HG03066 (cell line): ENCODE measurements at regions not wholly inside any gene's neighbourhood (a gene's known extent, or its start where the extent isn't known, plus 50 kb on each side); places are given as distances from the start of the nearest gene placed in this dataset.

Experiments used
- ATAC-seq: cut with Tn5 transposase; IDR thresholded peaks from one replicate; pipeline ENCODE4 v1.9.1; 2021; ENCODE audit warnings: low read depth; ENCODE audit not compliant: unreplicated experiment

DNA sequence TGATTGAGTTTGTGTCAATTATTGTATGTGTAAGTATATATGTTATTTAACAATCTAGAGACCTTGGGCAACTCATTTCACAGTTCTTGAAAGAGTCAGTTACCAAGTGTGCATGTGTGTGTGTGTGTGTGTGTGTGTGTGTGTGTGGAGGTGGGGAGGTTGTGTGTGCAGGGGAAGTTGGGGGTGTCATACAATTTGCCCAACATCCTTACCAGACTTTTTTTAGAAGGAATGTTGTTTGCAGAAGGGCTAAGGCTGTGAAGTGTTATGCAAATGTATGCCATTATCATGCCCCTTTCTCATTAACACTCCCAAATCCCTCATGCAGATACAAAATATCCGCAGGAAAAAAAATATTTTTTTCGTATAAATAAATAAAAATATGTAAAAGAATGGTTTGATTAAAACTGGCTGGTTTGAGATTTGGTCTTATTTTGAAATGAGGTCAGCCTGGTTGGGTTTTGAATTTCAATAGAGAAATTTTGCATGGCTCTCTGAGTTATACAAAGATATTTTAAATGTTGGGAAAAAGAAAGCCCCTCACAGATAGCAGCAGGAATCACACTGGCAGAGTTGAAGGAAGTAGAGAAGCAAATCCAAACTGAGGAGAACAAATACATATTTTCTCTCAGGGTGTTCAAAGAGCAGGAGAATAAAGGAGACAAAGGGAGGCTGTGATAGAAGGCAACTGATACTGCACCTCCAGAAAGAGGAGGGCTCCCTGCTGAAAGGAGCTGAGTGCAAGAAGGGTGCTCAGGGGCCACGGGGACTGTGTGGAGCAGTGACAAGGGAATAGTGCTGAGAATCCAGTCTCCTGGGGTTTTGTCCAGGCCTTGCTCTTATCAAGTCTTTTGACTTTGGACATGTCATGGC is 1365.5 kb upstream of the CELF4 start:
- no peak for ATAC-seq

DNA sequence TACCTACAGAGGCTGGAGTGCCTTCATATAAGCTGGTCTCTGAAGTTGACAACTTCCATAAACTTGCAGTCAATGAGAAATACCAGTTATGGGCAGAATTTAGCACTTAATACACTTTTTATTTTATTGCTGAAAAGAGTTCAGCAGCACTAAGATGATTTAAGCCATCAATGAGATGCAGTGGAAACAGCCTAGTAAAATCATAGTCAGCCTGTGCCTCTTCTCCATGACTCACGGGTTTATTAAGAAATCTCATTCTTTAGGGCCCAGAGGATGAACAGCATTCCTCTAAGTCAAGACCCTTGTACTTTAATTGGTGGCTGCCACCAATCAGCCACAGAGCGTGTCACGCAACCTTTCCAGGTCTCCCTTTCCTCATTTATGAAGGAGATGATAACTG is 1357.9 kb upstream of the CELF4 start:
- ATAC-seq = no peak

DNA sequence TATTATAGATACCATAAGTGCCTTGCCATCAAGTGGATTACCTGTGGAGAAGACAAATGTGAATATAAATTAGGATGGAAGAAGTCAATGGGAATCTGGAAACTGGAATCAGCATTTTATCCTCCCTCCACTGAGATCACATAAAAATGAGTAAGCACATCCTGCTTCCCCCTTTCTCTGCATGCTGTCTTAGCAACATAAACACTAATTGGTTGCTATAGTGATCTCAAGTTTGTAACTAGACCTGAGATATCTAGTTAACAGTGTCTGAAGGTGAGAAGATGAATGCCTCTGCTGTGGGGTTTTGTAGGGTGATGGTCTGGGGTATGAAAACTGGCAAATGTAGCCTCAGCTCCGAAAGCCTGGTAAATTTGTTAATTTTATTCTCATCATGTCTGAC is 1357.5 kb upstream of the CELF4 start:
- ATAC-seq = no peak

DNA sequence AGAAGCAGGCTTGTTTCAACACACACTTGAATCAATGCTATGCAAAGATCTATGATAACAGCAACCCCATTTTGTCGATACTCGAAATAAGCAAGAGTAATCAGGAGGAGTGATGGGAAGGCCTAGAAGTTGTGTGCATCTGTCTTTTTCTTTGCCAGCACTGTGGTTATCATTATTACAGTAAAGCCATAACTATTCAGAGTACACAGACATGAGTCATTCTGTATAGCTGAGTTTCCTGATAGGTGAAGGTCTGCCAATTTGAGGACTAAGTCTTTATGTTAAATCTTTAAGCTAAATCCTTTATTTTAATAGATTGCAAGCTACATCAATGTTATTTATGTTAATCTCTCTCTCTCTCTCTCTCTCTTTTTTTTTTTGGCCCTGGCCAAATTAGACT is 1344.4 kb upstream of the CELF4 start:
- no peak for ATAC-seq

DNA sequence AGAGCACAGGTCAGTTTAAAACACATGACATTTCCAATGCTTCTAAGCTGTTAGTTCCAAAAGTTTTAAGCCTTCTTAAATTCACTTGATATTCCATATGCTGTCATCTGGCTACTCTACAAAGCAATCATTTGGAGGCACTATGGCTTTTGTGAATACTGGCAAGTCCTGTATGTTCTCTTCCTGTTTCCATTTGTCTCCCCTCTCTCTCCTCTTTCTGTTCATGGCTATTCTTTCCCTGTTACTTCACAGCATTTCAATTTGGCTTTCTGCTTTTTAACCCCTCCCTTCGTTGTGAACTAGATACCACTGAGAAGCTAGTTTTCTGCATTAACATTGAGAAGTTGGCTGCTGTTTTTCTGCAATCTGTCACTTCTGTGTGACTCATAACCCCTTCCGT is 1337.2 kb upstream of the CELF4 start:
- ATAC-seq = no peak

DNA sequence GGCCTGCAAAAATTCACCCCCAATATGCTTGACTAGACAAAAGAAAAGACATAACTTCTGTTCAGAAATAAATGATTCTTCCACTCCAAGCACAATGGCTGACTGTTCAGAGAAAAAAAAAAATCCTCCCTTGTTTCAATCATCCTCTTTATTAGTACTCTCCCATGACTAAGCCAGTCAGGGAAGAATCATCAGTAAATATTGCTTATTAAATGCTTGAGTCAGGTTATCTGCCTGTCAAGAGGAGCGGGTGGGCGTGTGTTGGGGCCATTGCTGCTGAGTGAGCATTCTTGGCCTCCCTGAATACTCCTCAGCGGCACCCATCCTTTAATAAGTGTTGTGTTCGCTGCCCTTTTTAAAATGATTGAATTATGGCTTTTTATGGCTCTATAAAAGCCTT is 1334.8 kb upstream of the CELF4 start:
- ATAC-seq = no peak

DNA sequence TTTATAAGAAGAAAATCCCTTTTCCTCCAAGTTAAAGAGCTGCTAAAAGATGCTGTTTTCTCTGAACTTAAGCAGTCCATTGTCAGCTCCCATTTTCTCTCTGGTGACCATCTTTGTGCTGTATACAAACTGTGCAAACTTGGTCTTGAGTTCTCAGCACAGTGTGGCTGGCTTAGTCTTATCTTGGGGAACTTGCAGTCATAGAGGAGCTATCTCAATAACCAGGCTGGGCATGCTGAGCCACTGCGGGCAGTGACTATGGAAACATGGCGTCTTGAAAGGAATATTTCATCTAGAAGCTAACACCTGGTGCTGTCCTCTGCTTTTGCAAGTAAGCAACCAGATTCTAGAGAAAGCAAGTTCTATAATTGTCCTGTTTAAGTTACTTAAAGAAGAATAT is 1334.4 kb upstream of the CELF4 start:
- ATAC-seq = no peak

DNA sequence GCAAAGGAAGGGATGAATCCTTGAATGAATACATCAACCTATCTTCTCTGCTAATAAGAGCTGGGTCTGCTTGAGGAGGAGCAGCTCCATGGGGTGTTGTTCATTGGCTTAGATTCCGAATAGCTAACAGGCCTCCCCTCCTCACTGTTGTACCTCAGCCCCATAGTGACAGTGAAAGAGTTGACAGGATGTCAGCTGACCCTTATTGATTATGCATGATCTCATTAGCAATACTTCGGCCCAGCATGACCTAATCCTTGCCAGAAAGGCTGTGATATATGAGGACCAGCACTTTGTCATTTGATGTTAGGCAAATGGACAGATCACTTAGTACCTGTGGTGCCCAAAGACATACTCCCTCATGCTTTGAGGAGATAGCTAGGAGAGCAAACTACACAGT is 1333.7 kb upstream of the CELF4 start:
- no peak for ATAC-seq

DNA sequence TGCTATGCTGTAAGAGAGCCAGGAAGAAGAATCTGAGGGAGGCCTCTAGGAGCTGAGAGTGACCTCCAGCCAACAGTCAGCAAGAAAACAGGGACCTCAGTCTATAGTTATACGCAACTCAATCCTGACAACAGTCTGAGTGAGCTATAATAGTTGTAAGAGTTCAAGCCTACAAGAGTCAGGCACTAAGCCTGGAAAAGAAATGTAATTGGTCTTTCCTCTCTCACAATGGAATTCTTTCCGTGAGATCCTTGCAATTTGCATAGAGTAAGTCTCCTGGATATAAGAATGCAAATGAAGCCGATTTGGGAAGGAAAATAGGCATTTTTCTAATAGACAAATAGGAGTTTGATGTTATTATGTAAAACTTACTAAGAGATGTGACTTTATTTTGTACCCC is 1332.6 kb upstream of the CELF4 start:
- no peak for ATAC-seq

DNA sequence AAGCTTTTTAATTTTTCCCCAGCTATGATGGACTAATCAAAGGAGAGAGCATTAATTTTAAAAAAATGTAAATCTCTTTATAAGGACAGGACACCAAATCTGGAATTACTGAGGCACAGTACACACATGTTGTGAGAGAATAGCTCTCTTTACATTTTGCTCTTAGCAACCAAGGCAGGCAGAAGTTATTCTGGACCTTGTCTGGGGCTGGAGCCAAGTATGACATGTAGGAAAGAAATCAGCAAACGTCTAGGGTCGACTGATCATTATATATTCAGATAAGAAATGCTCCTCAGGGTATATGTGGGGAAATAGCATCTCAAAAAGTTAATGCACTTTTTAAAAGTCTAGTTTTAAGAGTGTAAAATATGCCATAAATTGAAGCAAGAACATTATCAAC is 1330.0 kb upstream of the CELF4 start:
- no peak for ATAC-seq

DNA sequence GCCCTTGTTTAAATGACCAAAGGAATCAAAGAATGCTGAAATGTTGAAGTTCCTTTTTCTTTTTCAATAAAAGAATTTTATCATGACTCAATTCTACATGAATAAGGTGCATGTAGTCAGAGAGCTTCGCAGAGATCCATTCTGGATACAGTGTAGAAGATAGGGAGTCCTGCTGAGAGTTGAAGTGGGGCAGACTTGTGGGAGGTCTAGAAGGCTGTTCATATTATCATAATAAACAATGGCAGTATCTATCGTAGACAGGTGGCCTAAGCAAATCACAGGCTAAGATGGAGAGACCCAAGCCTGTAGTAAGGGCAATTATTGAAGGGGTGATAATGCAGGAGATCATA is 1322.0 kb upstream of the CELF4 start:
- no peak for ATAC-seq

DNA sequence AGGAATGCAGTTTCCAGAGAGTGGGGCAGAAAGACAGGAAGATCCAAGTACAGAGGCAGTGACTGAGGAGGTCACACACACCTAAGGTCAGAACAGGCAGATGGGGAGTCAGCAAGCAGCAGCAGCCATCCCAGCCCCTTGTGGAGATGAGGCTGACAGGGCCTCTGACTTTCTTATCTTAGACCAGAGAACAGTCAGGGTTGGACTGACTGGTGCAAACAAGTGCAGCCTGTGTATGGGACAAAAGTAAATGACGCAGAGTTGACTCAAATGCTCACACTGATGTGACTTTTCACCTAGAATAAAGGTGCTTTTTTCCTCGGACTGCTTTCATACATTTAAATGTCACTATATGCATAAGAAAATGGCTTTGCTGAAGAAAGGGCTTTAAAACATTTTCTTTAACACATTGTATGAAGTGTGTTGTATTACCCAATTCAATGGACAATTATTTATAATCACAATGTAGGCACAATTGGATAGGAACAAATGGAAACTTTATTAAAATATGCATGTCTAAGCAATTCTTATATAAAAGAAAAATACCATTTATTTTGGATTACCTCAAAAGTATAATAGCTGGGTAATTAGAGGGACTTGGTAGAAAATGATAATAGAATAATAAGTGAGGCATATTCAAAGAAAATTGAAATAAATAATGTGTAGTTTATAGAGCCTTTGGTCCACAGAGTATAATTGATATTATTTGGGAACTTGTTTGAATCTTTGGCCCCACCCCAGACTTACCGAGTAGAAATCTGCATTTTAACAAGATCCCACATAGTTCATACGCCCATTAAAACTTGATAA is 1321.5 kb upstream of the CELF4 start:
- ATAC-seq = no peak

DNA sequence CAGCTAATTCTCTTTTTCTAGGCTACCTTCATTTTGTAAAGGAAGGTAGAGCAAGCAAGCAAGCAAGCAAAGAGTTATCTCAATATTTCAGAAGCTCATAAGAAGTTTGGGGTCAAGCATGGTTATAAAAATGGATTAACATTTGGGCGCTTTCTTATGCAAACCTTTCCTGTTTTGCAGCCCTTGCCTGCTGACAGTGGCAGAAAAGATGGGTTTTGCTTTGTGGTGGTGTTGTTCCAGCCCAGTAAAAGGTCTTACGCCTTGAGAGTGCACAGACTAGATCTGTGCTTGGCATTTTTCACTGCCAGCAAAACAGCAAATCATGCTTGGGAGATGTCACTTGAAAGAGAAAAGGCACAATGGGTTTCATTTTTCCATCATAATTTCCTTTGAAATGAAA is 1320.6 kb upstream of the CELF4 start:
- no peak for ATAC-seq

DNA sequence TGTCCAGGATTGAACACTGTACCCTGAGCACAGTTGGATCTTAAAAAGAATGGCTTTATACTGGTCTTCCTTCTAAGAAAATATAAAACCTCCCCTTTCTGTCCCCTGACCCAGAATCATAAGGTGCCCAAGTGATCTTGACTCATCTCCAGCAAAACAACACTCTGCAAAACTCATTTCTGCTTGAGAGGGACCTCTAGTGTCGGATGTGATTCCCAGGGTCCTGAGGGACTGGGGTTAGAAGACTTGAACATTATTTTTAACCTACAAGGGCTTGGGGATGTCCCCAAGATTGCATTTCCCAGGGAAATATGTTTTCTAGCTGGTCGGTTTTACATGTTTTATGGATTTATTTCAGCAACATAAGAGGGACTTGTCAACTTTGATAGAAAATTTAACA is 1318.5 kb upstream of the CELF4 start:
- no peak for ATAC-seq

DNA sequence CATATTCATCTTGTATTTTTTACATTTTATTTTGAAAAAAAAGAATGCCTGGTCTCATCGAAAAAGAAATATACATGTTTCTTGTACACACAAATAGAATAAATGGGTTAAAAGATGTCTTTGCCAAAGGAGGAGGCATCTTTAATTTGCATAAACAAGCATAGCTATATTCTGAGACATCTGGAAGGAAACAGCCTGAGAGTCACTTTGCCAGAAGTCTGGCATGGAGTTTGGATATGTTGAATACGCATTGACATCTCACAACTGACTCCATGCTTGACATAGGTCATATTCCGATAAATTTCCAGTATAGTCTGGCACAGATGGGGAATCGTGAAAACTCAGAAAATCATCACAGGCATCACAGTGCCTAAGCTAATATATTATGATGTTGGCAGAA is 1317.5 kb upstream of the CELF4 start:
- no peak for ATAC-seq

DNA sequence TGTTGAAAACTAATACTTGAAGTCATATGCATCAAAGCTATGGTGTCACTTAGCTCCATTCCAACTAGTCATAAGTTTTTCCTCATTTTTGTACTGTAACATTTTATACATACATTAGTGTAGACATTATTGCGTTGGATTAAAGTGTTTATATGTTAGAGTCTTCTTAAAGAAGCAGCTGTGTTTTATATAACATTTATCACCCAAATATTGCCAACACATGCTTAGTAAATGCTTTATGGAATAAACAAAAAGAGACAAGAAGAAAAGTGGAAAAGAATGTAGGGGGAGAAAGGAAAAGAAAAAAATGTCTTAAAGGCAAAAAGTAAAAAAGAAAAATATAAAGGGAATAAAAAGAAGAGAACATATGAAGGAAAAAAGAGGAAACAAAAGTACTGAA is 1314.3 kb upstream of the CELF4 start:
- ATAC-seq = no peak

DNA sequence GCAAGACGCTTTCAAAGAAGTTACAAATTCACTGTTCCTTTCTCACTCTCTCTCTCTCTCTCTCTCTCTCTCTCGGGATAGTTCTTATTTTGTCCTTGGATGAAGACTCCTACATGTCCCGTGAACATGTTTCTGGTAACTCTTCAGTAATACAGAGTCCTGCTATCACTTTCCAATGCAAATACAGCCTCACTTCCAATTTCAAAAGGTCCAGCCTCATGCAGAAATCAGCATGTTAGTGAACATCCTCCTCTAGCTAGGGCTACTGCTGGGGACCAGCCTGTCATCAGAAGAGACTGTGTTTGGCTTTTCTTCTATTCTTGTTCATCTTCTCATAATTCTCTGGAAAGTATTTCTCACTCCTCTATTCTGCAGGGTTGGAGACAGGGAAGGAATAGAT is 1306.7 kb upstream of the CELF4 start:
- no peak for ATAC-seq

DNA sequence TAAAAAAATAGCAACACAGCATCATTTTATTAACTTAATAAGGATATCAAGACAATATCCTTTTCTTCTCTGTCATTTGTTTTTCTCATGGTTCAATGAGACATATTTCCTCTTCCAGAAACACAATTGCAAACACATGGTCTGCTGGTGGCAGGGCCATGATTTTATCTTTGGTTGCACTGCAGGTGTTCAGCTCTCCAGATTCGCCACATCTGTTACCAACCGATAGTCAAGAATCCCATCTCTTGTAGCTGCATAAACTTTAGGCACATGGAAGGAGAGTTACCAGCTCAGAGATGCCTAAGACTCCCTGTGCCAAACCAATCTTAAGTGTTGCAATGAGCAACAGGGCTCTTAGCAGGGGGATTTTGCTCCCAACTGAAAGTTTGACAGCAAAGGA is 1303.2 kb upstream of the CELF4 start:
- no peak for ATAC-seq

DNA sequence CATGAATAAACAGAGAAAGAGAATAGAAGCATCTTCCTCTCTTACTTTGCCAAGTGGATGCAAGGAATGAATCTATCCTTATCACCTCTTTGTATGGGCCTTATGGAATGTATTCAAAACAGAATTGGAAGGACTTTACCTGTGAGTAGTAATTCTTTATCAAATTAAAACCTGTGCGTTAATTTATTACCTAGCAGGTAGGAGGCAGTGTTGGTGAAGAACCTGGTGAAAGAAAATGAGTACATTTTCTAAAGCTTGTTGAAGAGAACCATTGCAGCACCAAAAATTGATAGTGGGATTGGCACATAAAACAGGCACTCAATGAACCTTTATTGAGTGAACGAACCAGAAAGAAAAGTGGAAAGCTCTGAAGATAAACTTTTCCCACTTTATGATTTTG is 1302.1 kb upstream of the CELF4 start:
- ATAC-seq = no peak

DNA sequence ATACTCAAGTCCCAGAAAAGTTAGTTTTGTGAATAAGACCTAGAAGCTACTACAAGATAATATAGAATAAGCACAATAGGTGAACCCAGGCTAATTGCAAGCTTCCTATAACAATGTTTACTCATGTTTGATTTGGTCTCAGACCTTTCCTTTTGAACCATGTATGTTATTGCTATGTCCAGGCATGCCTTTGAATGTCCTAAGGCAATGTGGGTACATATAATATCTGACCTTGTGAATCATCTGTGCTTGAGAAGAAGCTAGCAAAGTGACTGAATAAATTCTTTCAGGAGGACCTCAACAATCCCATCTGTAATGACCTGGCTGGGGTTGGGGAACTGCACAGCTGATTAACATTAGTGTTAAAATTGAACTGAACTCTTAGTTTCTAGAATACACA is 1285.9 kb upstream of the CELF4 start:
- no peak for ATAC-seq

DNA sequence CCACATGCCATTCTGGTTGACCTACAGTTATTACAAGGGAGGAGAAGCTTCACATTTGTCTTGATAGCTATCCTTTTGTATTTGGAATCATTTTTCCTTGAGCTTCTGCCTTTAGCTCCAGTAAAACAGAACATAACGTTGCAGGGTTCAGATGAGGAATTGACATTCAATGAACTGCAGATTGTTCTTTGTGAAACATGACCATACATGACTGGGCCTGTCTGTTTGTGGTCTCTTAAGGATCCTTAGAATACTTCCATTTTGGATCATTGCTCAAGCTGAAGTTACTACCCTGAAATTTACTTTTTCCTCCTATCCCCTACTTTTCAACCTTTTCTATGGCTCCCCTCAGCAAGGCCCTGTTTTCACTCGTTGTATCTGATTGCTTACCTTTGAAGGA is 1281.7 kb upstream of the CELF4 start:
- no peak for ATAC-seq

DNA sequence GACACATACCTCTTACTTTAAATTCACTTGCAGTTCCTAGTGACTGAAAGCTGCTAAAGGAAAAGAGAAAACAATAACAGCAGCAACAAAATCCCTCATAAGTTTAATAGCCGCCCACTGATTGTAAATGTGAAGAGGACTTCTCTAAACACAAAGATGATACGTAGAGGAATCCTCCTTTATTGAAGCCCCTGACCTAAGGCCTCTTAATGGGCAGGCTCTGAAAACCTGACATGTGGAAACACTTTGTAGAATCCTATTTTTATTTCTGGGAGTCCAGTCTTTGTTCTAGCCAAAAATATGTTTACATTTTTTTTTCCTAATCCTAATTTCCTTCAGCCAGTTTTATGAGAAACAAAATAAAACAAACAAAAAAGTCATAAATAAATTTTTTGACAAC is 1277.7 kb upstream of the CELF4 start:
- ATAC-seq = no peak
